Naive B cell (primary cell): ENCODE measurements at regions not wholly inside any gene's neighbourhood (a gene's known extent, or its start where the extent isn't known, plus 50 kb on each side); places are given as distances from the start of the nearest gene placed in this dataset.

Experiments
- ATAC-seq, 2 donors: fragments of 150-1000 bp; cut with Tn5 transposase; 2 replicates each; pipeline ENCODE4 v1.10.0; 2021; ENCODE audit warnings: low read depth in 2 of 2, mild to moderate bottlenecking in 2 of 2, moderate library complexity in 2 of 2
- DNase-seq: peaks from one replicate; pipeline ENCODE4 v3.0.0; 2022
- H3K27ac Mint-ChIP-seq, 6 donors: one replicate each; pipeline ENCODE4 v1.8.0; 2020 to 2022; ENCODE audit warnings: mild to moderate bottlenecking in 6 of 6, mixed read lengths in 6 of 6, moderate library complexity in 5 of 6, inconsistent platforms in 2 of 6
- H3K27me3 Mint-ChIP-seq, 3 donors: one replicate each; pipeline ENCODE4 v1.8.0; 2021 to 2022; ENCODE audit warnings: mixed read lengths in 3 of 3, mild to moderate bottlenecking in 1 of 3
- H3K36me3 Mint-ChIP-seq, 2 donors: one replicate each; pipeline ENCODE4 v1.8.0; 2020 to 2022; ENCODE audit warnings: mixed read lengths in 2 of 2, inconsistent platforms in 1 of 2, mild to moderate bottlenecking in 1 of 2
- H3K4me1 Mint-ChIP-seq, 3 donors: one replicate each; pipeline ENCODE4 v1.8.0; 2020 to 2022; ENCODE audit warnings: mixed read lengths in 3 of 3, inconsistent platforms in 1 of 3, mild to moderate bottlenecking in 1 of 3, moderate library complexity in 1 of 3
- H3K4me3 Mint-ChIP-seq, 8 donors: one replicate each; pipeline ENCODE4 v1.8.0; 2020 to 2022; ENCODE audit warnings: mild to moderate bottlenecking in 8 of 8, mixed read lengths in 8 of 8, moderate library complexity in 8 of 8, inconsistent platforms in 2 of 8
- H3K9me3 Mint-ChIP-seq, 7 donors: one replicate each; pipeline ENCODE4 v1.8.0; 2020 to 2022; ENCODE audit warnings: mixed read lengths in 7 of 7, mild to moderate bottlenecking in 5 of 7, inconsistent platforms in 2 of 7, moderate library complexity in 1 of 7

DNA sequence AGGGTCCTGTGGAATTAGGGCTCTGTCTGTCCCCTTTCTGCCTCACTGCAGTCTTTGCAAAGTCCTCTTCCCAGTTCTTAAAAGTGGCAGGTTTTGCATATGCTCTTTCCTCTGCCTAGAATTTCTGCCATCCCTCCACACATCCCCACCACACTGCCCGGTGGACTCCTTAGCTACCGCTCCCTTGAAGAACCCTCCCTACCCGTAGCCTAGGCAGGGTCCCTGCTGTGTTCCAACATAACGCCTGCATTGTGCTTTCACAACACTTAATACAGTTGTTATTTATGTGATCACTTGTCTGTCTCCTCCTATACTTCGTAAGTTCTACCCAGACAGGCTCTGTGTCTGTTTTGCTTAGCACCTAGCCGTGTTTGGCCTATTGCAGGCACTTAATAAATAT is 142.5 kb upstream of the DMRT1 start:
- peaks cover 0 to 20% (median 11%) of the 10 kb centered on the region in 3 donors for H3K27me3 Mint-ChIP-seq
- no peak for DNase-seq
- ATAC-seq, result no peak
- no peak overlapping the region for H3K4me3 Mint-ChIP-seq
- no peaks in the 10 kb centered on the region for H3K36me3 Mint-ChIP-seq
- peaks cover 0 to 19% (median 11%) of the 10 kb centered on the region in 3 donors for H3K4me1 Mint-ChIP-seq
- H3K27ac Mint-ChIP-seq, result no peak overlapping the region
- H3K9me3 Mint-ChIP-seq, result peaks cover 0 to 2% (median 0%) of the 10 kb centered on the region in 7 donors

DNA sequence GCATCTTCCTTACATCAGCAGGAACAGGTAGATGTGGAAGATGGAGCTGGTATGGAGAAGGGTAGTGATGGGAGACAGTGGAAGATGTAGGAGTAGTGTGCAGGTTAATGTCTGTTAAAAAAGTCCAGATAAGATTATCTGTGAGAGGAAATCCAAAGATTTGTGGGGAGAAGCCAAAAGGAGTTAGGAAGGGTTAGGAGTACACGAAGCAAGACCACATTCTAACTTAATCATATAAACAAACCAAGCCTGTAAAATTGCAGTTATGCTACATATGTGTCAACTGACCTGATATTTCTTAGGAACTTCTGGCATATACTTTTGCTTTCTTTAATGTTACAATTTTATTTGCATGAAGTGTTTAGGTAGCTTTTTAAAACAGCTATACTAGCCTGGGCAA is 142.1 kb upstream of the DMRT1 start:
- ATAC-seq, result no peak
- Mint-ChIP-seq H3K27me3 (peaks cover 0 to 20% (median 14%) of the 10 kb centered on the region in 3 donors), H3K4me3 (no peak overlapping the region), H3K4me1 (peaks cover 0 to 14% (median 11%) of the 10 kb centered on the region in 3 donors), H3K9me3 (peaks cover 0 to 2% (median 0%) of the 10 kb centered on the region in 7 donors), H3K27ac (no peak overlapping the region), H3K36me3 (no peaks in the 10 kb centered on the region)
- DNase-seq, result no peak

GRCh38 chr9:700365-701282 is 140.9 kb upstream of the DMRT1 start:
- Mint-ChIP-seq H3K36me3 (no peaks in the 10 kb centered on the region), H3K27ac (peak overlapping the region in 1 of 6 donors; percentile 25), H3K4me1 (peaks cover 0 to 2% (median 1%) of the 10 kb centered on the region in 3 donors), H3K4me3 (no peak overlapping the region), H3K9me3 (no peaks in the 10 kb centered on the region), H3K27me3 (peaks cover 2 to 20% (median 14%) of the 10 kb centered on the region in 3 donors)
- no peak for DNase-seq
- ATAC-seq, result no peak

DNA sequence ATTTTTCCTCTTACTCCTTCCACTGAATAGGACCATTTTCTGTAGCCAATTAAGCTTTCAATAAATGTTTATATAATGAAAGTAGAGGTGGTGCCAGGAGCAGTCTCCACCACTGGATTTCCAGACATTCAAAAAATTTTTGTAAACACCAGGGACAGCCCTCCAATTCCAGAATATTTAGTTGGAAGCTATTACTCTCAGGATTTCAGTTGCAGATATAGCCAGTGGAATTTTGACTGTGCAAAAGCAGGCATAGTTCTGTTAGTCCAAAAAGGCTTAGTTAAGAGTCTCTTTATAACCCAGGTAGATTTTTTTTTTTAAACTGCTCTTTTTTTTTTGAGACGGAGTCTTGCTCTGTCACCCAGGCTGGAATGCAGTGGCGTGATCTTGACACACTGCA is 138.1 kb upstream of the DMRT1 start:
- Mint-ChIP-seq H3K27me3 (peaks cover 17 to 32% (median 27%) of the 10 kb centered on the region in 3 donors), H3K36me3 (no peaks in the 10 kb centered on the region), H3K4me1 (peaks cover 8 to 15% (median 9%) of the 10 kb centered on the region in 3 donors), H3K4me3 (no peak overlapping the region), H3K9me3 (no peaks in the 10 kb centered on the region), H3K27ac (no peak overlapping the region)
- ATAC-seq, result no peak
- no peak for DNase-seq

- Mint-ChIP-seq H3K27me3 (peaks cover 28 to 31% (median 31%) of the 10 kb centered on the region in 3 donors), H3K4me3 (peak overlapping the region; percentile 83 to 94 (median 88)), H3K4me1 (peaks cover 8 to 26% (median 23%) of the 10 kb centered on the region in 3 donors), H3K27ac (peak overlapping the region in 1 of 6 donors; percentile 43), H3K9me3 (no peaks in the 10 kb centered on the region), H3K36me3 (peaks cover 0 to 5% of the 10 kb centered on the region in 2 donors)
- no peak for ATAC-seq
- no peak for DNase-seq
These were observed 135.4 kb upstream of the DMRT1 start for GRCh38 chr9:706073-706472.

GRCh38 chr9:706606-707459 is 134.7 kb upstream of the DMRT1 start:
- H3K9me3 Mint-ChIP-seq, result no peaks in the 10 kb centered on the region
- H3K27me3 Mint-ChIP-seq, result peaks cover 31 to 39% (median 36%) of the 10 kb centered on the region in 3 donors
- H3K4me3 Mint-ChIP-seq, result peak overlapping the region; percentile 83 to 94 (median 88)
- H3K4me1 Mint-ChIP-seq, result peaks cover 8 to 32% (median 23%) of the 10 kb centered on the region in 3 donors
- H3K27ac Mint-ChIP-seq, result peak overlapping the region in 2 of 6 donors; percentile 9 to 26
- peak; percentile 43 to 67 for ATAC-seq
- DNase-seq, result peak; percentile 5
- H3K36me3 Mint-ChIP-seq, result peaks cover 0 to 8% of the 10 kb centered on the region in 2 donors

GRCh38 chr9:708182-708550 is 133.3 kb upstream of the DMRT1 start:
- peak overlapping the region in 6 of 8 donors; percentile 13 to 67 (median 36) for H3K4me3 Mint-ChIP-seq
- H3K27ac Mint-ChIP-seq, result no peak overlapping the region
- H3K4me1 Mint-ChIP-seq, result peaks cover 8 to 32% (median 23%) of the 10 kb centered on the region in 3 donors
- no peak for ATAC-seq
- no peaks in the 10 kb centered on the region for H3K9me3 Mint-ChIP-seq
- DNase-seq, result no peak
- H3K27me3 Mint-ChIP-seq, result peaks cover 22 to 44% (median 33%) of the 10 kb centered on the region in 3 donors
- peaks cover 0 to 8% of the 10 kb centered on the region in 2 donors for H3K36me3 Mint-ChIP-seq

DNA sequence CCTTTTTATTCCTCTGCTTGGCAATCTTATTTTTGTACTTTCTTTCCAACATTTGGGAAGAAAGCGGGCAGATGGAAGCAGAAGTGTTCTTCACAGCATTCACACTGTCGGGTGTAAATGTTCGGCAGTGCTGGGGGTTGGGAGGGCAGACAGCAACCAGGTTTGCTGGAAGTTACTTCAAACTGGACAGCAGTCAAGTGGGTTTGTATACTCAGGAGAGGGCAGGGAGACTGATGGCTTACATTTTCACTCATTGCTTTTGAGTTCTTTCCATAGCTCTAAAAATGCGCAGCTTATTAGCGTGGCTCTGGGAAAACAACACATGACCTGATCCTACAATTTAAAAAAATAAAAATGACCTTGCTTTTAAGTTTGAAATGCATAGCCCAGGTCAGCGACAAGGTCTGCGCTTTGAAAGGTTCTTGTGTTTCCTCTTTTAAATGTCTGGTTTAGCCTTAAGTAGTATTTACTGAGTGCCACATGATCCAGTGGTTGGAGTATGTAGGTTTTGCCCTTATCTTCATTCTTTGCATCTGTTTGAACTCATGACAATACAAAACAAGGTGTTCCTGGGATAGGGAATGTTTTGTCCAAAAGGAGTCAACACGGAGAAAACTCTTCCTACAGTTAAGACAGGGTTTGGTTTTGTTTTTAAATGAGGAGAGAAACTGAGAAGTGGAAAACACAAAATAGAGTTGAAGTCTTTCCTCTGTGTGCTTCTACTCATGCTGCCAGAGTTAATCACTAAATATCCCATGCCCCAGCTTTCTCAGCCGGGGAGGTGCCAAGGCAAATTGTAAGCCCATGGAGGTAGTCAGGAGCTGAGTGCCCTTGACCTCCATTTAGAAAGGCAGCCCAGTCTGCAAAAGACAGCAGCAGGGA is 132.7 kb upstream of the DMRT1 start:
- Mint-ChIP-seq H3K27ac (no peak overlapping the region), H3K9me3 (no peaks in the 10 kb centered on the region), H3K4me3 (peak overlapping the region in 6 of 8 donors; percentile 13 to 67 (median 44)), H3K4me1 (peaks cover 8 to 32% (median 23%) of the 10 kb centered on the region in 3 donors), H3K27me3 (peaks cover 22 to 44% (median 33%) of the 10 kb centered on the region in 3 donors), H3K36me3 (peaks cover 0 to 8% of the 10 kb centered on the region in 2 donors)
- ATAC-seq (no peak), DNase-seq (no peak)

GRCh38 chr9:710951-711745 is 130.3 kb upstream of the DMRT1 start:
- Mint-ChIP-seq H3K4me3 (peak overlapping the region in 1 of 8 donors; percentile 35), H3K9me3 (no peaks in the 10 kb centered on the region), H3K36me3 (peaks cover 0 to 8% of the 10 kb centered on the region in 2 donors), H3K27me3 (peaks cover 19 to 37% (median 24%) of the 10 kb centered on the region in 3 donors), H3K27ac (no peak overlapping the region), H3K4me1 (peaks cover 8 to 28% (median 23%) of the 10 kb centered on the region in 3 donors)
- DNase-seq (no peak), ATAC-seq (no peak)

DNA sequence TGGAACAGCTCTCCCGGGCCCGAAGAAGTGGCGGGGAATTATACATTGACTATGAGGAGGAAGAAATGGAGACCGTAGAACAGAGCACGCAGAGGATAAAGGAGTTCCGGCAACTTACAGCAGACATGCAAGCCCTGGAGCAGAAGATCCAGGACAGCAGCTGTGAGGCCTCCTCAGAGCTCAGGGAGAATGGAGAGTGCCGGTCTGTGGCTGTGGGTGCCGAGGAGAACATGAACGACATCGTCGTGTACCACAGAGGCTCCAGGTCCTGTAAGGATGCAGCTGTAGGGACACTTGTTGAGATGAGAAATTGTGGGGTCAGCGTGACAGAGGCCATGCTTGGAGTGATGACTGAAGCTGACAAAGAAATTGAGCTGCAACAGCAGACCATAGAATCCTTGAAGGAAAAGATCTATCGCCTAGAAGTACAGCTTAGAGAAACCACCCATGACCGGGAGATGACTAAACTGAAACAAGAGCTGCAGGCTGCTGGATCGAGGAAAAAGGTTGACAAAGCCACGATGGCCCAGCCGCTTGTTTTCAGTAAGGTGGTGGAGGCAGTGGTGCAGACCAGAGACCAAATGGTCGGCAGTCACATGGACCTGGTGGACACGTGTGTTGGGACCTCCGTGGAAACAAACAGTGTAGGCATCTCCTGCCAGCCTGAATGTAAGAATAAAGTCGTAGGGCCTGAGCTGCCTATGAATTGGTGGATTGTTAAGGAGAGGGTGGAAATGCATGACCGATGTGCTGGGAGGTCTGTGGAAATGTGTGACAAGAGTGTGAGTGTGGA is 129.5 kb upstream of the DMRT1 start:
- Mint-ChIP-seq H3K27ac (peak overlapping the region in 1 of 6 donors; percentile 64), H3K4me1 (peaks cover 1 to 19% (median 17%) of the 10 kb centered on the region in 3 donors), H3K4me3 (peak overlapping the region in 1 of 8 donors; percentile 47), H3K27me3 (peaks cover 11 to 28% (median 16%) of the 10 kb centered on the region in 3 donors), H3K36me3 (peaks cover 0 to 8% of the 10 kb centered on the region in 2 donors), H3K9me3 (no peaks in the 10 kb centered on the region)
- DNase-seq (no peak), ATAC-seq (no peak)

- ATAC-seq (no peak), DNase-seq (no peak)
- Mint-ChIP-seq H3K27ac (peak overlapping the region in 1 of 6 donors; percentile 64), H3K27me3 (peaks cover 11 to 27% (median 15%) of the 10 kb centered on the region in 3 donors), H3K4me1 (peaks cover 0 to 19% (median 17%) of the 10 kb centered on the region in 3 donors), H3K9me3 (no peaks in the 10 kb centered on the region), H3K4me3 (no peak overlapping the region), H3K36me3 (peaks cover 0 to 8% of the 10 kb centered on the region in 2 donors)
These were observed 128.9 kb upstream of the DMRT1 start for GRCh38 chr9:712643-713042.
